A549 (cell line): ENCODE measurements at regions not wholly inside any gene's neighbourhood (a gene's known extent, or its start where the extent isn't known, plus 50 kb on each side); places are given as distances from the start of the nearest gene placed in this dataset.

Experiments
- CTCF ChIP-seq: fragments of >200 bp; sonication (Bioruptor Twin); formaldehyde crosslinking; IDR thresholded peaks from 3 replicates; pipeline ENCODE4 v1.5.1; 2016
- EP300 ChIP-seq, 2 experiments: fragments of >200 bp; sonication (Bioruptor Twin); formaldehyde crosslinking; IDR thresholded peaks; 2 replicates in 1 of 2; 3 replicates in 1 of 2; pipeline ENCODE4 v1.6.1; 2016 to 2017
- NPAS2 ChIP-seq: fragments of 250-450 bp; sonication (Bioruptor Pico); IDR thresholded peaks from 2 replicates; pipeline ENCODE4 v1.8.0; 2022; ENCODE audit warnings: mild to moderate bottlenecking, moderate library complexity, borderline replicate concordance
- ZFP36 ChIP-seq: fragments of 450-650 bp; IDR thresholded peaks from 2 replicates; pipeline ENCODE4 v1.6.1; 2014; ENCODE audit warnings: borderline replicate concordance; ENCODE audit not compliant: partially characterized antibody

- TF ChIP-seq CTCF, result no peak
- TF ChIP-seq EP300 (IDR thresholded peaks at IDR 0.05), result no peak
- TF ChIP-seq ZFP36, result no peak
- no peak for TF ChIP-seq NPAS2 (CRISPR knock-in tag)
Measured at GRCh38 chr16:85363881-85364280, 249.2 kb upstream of the GSE1 start.
